Bronchial epithelial cell (primary cell): ENCODE measurements at regions not wholly inside any gene's neighbourhood (a gene's known extent, or its start where the extent isn't known, plus 50 kb on each side); places are given as distances from the start of the nearest gene placed in this dataset.

Experiments
- DNase-seq: peaks from one replicate; pipeline ENCODE4 v3.0.0-alpha.2; 2010; ENCODE audit warnings: low read depth
- FAIRE-seq: peaks from 2 replicates; lab custom pipeline; 2011; peaks lifted over from hg19 to GRCh38; lab: Jason Lieb, UNC
- H3K27me3 ChIP-seq: 2 replicates; pipeline ENCODE4 v1.5.1; 2011; ENCODE audit warnings: low read length; ENCODE audit not compliant: control insufficient read depth, insufficient read depth
- H3K36me3 ChIP-seq: 2 replicates; pipeline ENCODE4 v1.5.1; 2011; ENCODE audit warnings: low read length; ENCODE audit not compliant: control insufficient read depth, insufficient read depth
- H3K4me3 ChIP-seq: 2 replicates; pipeline ENCODE4 v1.5.1; 2011; ENCODE audit warnings: mild to moderate bottlenecking, low read depth, low read length, control low read depth
- TF ChIP-seq, protein P1 (sequence below): IDR thresholded peaks from 2 replicates; pipeline ENCODE4 v1.5.1; 2011; ENCODE audit warnings: mild to moderate bottlenecking, moderate library complexity, low read length, control low read depth, inconsistent platforms; ENCODE audit not compliant: insufficient read depth, severe bottlenecking

DNA sequence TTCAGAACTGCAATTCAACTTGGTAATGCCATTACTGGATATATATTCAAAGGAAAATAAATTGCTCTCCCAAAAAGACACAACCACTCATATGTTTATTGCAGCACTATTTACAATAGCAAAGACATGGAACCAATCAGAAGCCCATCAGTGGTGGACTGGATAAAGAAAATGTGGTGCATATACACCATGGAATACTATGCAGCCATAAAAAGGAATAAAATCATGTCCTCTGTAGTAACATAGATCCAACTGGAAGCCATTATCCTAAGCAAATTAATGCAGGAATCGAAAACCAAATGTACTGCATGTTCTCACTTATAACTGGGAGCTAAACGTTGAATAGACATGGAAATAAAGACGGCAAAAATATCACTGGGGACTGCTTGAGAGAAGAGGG is 117.0 kb downstream of the MAP3K21 start:
- FAIRE-seq (no peak), DNase-seq (no peak)
- H3K4me3 ChIP-seq, result no peak overlapping the region
- TF ChIP-seq, protein P1, sequence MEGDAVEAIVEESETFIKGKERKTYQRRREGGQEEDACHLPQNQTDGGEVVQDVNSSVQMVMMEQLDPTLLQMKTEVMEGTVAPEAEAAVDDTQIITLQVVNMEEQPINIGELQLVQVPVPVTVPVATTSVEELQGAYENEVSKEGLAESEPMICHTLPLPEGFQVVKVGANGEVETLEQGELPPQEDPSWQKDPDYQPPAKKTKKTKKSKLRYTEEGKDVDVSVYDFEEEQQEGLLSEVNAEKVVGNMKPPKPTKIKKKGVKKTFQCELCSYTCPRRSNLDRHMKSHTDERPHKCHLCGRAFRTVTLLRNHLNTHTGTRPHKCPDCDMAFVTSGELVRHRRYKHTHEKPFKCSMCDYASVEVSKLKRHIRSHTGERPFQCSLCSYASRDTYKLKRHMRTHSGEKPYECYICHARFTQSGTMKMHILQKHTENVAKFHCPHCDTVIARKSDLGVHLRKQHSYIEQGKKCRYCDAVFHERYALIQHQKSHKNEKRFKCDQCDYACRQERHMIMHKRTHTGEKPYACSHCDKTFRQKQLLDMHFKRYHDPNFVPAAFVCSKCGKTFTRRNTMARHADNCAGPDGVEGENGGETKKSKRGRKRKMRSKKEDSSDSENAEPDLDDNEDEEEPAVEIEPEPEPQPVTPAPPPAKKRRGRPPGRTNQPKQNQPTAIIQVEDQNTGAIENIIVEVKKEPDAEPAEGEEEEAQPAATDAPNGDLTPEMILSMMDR, result no peak
- no peaks in the 10 kb centered on the region for H3K36me3 ChIP-seq
- peaks cover 3% of the 10 kb centered on the region for H3K27me3 ChIP-seq

DNA sequence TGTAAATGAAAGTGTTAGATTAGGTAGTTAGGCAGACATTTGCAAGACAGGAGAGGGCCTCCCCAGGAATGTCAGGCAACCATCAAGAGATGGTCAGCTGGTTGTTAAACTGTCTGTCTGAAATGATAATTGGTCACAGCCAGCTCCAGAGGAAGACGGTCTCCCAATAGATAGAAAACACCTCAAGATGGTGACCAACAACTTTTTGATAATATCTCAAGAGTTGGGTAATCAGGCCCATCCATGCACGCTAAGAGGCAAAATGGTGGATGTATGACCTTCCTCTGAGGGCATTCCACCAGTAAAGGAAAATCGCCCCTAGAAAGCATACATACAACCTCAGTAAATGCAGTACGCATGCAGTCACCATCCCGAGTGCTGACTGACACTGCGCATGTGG is 118.2 kb downstream of the MAP3K21 start:
- DNase-seq (no peak), FAIRE-seq (no peak)
- Histone ChIP-seq H3K27me3 (peaks cover 3% of the 10 kb centered on the region), H3K36me3 (no peaks in the 10 kb centered on the region), H3K4me3 (no peak overlapping the region)
- TF ChIP-seq, protein P1, result no peak

DNA sequence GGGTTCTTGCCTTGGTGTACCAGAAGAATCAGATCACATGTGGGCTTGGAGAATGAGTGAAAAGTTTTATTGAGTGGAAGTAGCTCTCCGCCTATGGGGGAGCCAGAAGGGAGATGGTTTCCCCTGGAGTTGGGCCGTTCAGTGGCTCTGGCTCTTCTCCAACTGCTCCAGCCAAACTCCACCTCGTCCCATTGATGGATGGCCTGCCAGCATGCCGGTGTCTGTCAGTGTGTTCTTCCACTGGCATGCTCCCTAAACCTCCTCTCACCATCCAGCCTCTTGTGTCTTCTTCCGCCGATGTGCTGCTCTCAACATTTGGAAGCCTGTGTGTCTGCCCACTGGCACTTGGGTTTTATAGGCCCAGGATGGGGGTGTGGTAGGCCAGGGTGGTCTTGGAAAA is 119.4 kb downstream of the MAP3K21 start:
- TF ChIP-seq, protein P1, result no peak
- Histone ChIP-seq H3K4me3 (no peak overlapping the region), H3K36me3 (no peaks in the 10 kb centered on the region), H3K27me3 (peaks cover 3% of the 10 kb centered on the region)
- FAIRE-seq (no peak), DNase-seq (no peak)

DNA sequence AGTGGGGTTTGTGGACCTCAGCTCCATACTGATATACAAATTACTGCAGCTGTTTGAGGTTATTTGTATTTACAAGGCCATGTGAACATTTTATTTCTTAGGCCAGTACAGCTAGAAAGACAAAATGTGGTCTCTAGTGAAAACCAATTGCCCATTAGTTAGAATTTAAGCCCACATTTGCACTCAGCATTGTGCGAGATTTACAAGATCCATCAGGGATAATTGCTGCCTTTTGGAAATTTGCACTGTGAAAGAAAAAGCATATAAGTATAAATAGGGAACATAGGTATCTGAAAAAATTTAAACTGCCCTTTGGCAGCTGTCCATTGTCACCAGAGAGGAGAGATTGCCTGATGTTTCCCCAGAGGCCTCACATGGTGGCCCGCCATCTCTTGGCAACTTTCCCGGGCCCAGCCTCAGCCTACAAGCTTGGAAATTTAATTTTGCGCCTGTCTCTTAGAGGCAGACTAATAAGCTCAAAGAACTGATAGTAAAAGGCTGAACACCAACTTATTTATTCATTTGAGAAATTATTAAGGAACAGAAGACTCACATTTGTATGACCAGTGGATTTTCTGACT is 120.7 kb downstream of the MAP3K21 start:
- DNase-seq, result no peak
- H3K36me3 ChIP-seq, result no peaks in the 10 kb centered on the region
- H3K4me3 ChIP-seq, result no peak overlapping the region
- no peak for FAIRE-seq
- peaks cover 3% of the 10 kb centered on the region for H3K27me3 ChIP-seq
- TF ChIP-seq, protein P1, result no peak

DNA sequence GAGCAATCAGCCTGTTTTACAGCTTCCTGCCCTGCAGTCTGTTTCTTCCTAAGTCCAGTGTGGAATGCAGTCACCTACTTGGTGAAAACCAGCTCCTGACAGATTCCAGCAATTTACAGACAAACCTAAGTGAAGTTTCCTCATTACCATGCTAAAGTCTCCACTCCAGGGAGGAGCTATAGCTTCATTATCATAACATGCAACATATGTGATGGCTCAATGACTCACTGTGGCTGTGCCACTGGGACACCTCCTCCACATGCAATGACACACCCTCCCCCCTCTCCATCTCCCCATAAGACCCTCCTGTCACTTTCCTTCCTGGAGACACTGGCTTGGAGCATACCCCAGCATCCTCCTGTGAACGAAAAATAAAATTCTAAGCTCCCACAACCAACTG is 125.2 kb downstream of the MAP3K21 start:
- Histone ChIP-seq H3K36me3 (no peaks in the 10 kb centered on the region), H3K27me3 (no peaks in the 10 kb centered on the region), H3K4me3 (no peak overlapping the region)
- TF ChIP-seq, protein P1, result no peak
- DNase-seq (no peak), FAIRE-seq (peak; percentile 32)
